Prostate gland (tissue), 2 donors: ENCODE measurements at regions not wholly inside any gene's neighbourhood (a gene's known extent, or its start where the extent isn't known, plus 50 kb on each side); places are given as distances from the start of the nearest gene placed in this dataset.

ENCODE experiments used
- POLR2A ChIP-seq: fragments of 450-650 bp; IDR thresholded peaks from one replicate; pipeline ENCODE4 v1.6.1; 2016; ENCODE audit warnings: antibody characterized with exemption, mild to moderate bottlenecking
- POLR2AphosphoS5 ChIP-seq: sonication (generic); formaldehyde crosslinking; IDR thresholded peaks from one replicate; pipeline ENCODE4 v1.6.1; 2017; ENCODE audit warnings: antibody characterized with exemption
- TF ChIP-seq, protein P1 (sequence below), 4 experiments: fragments of 200-600 bp in 2 of 4; fragments of 450-650 bp in 2 of 4; sonication (generic) in 2 of 4; IDR thresholded peaks; 1 replicate in 3 of 4; 2 replicates in 1 of 4; pipeline ENCODE4 v1.5.1; 2016 to 2019; ENCODE audit warnings: antibody characterized with exemption in 4 of 4, mild to moderate bottlenecking in 2 of 4, moderate library complexity in 2 of 4

DNA sequence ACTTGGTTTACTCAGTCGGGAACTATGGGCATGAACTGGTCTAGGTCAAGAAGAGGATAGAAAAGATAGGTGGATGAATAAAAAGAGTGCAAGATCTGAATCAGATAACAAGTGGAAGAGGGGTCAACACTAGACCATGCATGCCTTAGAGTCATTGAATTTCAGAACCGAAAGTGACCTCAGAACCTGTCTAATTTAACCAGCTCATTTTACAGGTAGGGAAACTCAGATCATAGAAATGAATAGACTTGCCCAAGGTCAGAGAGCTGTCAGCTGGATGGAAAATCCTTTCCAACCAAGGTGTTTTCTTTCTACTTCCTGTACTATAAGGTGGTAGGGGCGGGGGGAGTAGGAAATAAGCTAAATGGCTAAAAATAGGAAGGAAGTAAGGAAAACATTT, 121.4 kb upstream of the ADGRF1 start:
- TF ChIP-seq POLR2A: no peak
- TF ChIP-seq, protein P1, sequence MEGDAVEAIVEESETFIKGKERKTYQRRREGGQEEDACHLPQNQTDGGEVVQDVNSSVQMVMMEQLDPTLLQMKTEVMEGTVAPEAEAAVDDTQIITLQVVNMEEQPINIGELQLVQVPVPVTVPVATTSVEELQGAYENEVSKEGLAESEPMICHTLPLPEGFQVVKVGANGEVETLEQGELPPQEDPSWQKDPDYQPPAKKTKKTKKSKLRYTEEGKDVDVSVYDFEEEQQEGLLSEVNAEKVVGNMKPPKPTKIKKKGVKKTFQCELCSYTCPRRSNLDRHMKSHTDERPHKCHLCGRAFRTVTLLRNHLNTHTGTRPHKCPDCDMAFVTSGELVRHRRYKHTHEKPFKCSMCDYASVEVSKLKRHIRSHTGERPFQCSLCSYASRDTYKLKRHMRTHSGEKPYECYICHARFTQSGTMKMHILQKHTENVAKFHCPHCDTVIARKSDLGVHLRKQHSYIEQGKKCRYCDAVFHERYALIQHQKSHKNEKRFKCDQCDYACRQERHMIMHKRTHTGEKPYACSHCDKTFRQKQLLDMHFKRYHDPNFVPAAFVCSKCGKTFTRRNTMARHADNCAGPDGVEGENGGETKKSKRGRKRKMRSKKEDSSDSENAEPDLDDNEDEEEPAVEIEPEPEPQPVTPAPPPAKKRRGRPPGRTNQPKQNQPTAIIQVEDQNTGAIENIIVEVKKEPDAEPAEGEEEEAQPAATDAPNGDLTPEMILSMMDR (IDR thresholded peaks at IDR 0.05): no peak
- no peak for TF ChIP-seq POLR2AphosphoS5
